Inflammatory macrophage treated with lipopolysaccharide for 1 hour (primary cell): ENCODE measurements at regions not wholly inside any gene's neighbourhood (a gene's known extent, or its start where the extent isn't known, plus 50 kb on each side); places are given as distances from the start of the nearest gene placed in this dataset.

ENCODE experiments used
- DNase-seq, 2 donors: peaks; one replicate each; pipeline ENCODE4 v3.0.0-alpha.2; 2020 to 2022

DNA sequence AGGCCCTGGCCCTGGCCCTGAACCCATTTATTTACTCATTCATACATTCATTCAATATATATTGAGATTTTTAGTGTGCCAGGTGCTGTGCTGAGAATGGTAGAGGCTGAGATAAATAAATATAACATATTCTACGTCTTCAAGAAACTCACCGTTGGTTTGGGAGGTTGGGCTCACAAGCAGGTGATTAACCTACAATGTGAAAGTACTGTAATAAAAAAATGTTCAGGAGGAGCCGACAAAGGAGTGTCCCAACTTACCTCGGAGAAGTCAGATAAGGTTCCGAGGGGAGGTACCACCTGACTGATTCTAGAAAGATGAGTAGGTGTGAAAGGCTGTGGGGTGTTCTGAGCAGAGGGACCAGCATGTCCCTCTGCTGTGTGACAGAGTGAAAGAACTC lies 479.6 kb upstream of the KLF4 start:
- no peak for DNase-seq

DNA sequence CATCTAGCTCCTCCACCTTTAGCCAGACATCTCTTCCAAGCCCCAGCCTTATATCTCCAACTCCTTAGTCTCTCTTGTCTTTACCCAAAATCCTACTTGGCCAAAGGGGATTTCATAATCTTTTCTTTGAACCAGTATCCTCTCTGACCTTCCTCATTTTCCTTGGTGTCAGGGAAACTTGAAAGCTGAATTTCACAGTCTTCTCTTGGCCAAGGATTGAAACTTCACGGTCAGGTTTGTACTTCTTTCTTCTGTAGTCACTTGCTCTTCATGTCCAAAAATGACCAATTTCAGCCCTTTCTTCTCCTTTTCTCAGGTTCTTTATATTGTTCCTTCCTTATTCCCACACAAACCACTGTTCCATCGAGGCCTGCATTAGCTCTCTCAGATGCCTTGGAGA lies 473.7 kb upstream of the KLF4 start:
- peak; percentile 55 to 60 for DNase-seq

DNA sequence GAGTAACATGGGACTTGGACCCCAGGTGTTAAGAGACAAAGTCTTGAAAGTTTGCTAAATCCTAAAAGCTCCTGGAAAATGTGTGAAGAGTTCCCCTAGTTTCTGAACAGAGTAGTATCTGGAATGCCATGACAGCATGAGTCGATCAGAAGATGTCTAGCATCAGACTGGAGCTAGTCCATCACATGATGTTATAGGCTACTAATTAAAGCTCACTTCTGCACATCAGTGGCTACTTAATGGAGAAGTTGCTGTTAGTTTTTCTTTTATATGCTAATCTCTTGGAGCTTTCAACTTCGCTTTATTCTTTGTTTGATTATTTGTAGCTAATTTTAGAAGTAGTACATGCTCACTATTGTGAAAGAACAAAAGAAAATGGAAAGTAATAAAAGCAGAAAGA lies 471.3 kb upstream of the KLF4 start:
- no peak for DNase-seq

DNA sequence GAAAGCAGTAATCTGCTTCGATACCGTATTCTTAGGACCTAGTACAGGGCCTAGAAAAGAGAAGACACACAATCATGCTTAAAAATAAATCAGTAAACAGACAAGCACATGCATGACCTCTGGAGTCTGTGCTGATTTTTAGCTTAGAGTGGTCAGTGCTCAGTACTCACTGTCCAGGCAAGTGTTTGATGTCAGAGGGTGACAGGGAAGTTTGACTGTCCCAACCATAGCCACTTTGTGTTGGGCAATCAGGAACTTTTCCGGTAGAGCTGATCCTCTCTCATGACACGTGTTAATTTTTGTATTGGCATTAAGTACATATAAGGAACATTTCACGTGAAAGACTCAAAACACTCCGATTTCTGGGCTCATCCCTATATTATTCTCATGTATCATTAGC lies 464.7 kb upstream of the KLF4 start:
- peak; percentile 69 to 75 for DNase-seq

DNA sequence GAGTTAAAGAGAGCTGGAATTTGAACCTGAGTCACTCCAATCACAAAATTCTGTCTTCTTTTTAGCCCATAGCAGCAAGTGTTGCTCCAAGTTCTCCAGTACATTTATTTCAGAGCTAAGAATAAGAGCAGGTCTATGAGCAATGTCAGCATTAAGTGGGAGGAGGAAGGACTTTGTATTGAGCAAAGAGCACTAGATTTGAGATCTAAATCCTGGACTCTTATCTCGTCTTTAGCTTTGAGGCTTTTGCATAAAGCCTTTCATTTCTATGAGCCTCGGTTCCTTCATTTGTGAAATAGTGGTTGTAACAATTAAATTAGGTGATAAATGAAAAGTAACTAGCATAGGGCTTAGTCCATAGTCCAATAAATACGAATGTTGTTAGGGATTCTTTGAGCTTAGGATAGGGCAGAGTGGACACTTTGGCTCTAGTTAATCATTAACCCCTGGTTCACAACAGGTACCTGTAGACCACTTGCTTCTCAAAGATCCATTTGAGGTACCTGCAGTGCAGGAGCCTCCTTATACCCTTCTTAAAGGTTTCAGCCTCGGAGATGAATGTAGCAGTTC lies 464.1 kb upstream of the KLF4 start:
- no peak for DNase-seq

DNA sequence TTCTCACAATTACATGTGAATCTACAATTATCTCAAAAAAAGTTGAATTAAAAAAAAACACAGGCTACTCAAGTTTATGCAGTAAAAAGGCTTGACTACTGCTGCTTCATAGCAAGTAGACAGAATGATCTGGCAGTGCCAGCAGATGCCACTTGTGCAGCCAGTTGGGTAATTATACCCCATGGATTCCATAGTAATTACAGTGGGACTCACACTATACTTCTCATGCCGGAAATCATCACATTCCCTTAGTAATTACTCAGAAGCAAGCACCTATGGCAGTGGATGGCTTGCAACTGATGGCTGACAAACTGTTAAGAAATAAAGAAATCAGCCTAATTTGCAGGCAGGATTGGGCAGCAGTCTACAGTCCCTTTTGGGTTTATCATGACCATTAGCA lies 463.2 kb upstream of the KLF4 start:
- no peak for DNase-seq

DNA sequence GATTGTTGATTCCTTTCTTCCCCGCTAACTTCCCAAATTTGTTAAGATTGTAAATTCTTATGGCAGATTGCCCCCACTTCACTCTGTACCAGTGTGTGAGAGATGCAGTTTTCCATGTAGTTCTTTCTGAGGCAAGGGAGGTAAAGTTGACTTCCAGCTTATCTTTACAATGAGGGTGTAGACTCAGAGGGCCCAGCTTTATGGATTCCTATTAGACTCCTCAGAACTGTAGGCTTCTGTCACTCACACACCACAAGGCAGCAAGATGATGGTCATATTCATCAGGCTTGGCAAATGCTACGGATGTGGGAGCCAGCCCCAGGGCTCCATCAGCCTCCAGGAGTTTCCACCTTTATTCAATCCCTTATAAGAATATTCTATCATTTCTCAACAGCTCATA lies 461.9 kb upstream of the KLF4 start:
- DNase-seq = no peak

DNA sequence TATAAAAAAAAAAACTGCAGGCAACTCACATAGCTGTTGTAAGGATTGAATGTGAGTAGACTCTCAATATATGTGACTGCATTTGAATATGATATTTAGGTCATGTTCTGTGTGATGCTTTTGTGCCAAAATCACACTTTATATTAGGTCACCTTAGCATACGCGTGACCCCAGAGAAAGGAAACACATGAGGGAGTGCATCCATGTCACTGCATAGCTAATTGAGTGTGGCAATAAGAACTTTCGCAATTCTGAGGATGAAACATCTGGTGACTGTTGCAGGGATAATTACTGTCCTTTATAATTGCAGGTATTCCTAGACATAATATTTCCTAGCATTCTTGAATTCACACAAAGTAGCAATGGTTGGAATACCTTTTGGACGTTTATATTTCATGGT lies 459.5 kb upstream of the KLF4 start:
- DNase-seq = peak; percentile 75 to 91

DNA sequence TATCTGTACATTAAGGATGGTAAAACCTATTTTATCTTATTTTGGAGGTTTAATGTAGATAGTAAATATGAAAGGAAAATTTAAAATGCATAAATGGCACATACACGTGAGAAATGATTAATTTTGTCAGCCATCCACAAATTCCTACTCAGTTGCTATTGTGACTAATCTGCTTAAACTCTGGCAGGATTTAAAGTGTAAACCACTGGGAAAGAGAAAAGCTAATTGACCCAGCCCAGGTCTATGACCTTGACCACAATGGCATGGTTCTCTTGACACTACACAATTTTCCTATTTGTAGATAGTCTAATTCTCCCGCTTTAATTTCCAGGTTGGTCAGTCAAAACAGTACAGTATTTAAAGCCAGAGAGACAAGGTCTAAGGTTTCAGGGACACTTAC lies 459.0 kb upstream of the KLF4 start:
- no peak for DNase-seq

DNA sequence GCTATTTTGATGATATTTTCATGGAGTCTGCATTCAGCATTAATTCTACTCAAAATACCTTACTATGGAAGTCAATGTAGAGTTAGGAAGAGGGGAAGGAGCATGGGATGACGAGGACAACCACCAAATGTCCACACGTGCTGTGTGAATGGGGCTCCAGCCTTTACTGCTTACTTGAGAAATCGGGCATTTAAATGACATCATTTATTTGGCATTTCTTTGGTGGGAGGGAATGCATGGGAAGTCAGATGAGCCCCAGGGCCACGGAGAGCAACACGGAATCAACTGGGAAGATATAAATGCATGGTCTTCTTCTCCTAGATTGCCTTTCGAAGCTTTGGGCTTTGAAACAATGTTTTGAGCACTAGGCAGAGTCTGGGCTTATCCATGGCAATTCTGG lies 458.5 kb upstream of the KLF4 start:
- no peak for DNase-seq

DNA sequence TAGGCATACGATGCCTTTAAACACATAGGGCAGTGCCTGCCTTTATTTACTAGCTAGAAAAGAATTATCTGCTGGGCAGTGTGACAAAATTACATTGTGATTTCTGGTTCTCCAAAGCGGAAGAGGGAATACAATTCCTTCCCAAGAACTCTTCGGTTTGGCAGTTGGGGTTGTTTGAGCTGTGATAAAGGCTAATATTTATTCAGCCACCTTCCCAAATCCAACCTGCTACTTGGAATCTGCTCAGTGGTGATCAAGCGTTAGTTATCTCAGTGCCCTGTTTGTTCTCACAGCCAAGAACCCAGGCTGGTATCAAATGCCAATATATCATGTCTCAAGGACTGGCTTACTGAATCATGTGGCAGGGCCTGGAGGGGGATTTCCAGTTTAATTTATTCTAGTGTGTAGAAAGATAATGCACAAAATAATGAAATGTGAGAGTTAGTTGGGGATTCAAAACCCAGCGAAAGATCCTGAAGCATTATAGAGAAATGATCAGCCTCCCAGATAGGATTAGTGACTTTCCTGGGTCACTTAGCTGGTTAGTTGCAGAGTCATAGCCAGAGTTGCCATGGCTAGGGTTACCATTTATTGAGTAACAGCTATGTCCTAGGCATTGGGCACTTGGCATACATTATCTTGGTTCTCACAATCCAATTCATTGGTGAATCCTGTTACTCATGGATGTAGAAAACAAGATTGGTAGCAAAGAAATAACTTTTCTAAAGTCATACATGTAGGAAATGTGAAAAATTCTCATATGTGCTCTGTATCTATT lies 457.0 kb upstream of the KLF4 start:
- DNase-seq = no peak

DNA sequence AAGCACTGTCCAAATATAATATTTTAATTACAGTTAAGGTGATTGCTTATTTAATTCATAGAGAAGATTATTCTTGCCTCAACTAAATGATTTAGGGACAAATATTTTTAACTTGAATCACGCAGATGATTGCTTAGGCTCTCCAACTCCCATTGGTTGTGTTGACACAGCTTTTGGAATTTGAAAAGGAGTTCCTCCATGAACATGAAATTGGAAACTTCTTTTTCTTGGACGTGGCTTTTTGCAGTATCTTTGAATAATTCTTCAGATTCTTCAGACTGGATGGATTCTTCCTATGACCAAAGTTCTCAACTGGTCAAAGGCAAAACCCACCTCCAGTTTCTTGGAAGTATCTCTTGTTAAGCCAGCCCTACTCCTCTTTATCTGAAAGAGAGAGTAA lies 456.4 kb upstream of the KLF4 start:
- no peak for DNase-seq

DNA sequence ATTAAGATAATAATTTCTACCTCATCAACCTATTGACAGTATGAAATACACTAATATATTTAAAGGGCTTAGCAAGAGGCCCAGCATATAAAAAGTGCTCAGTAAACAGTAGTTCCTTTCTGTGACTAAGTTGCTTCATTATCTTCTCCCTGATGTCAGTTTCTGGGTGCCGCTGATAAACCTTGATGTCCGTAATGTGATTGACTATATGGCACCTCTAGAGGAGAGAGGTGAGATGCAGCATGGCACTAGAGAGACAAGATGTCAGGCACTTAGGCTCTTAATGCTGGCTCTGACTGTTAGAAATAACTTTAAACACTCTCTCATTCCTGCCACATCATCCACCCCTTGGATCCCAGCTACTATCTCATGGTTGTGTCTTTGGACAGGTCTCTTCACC lies 455.9 kb upstream of the KLF4 start:
- no peak for DNase-seq

DNA sequence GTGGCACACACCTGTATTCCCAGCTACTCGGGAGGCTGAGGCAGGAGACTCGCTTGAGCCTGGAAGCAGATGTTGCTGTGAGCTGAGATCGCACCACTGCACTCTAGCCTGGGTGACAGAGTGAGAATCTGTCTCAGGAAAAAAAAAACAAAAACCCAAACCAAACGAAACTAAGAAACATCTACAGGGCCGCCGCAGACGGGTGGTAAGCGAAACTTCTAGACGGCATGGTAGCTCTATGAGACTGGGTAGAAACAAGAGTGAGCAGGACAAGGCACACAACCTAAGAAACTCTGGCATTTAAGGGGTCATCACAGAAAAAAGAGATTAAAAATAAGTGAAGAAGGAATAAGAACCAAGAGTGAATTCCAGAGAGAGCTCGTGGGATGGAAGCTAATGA lies 454.8 kb upstream of the KLF4 start:
- DNase-seq = no peak

DNA sequence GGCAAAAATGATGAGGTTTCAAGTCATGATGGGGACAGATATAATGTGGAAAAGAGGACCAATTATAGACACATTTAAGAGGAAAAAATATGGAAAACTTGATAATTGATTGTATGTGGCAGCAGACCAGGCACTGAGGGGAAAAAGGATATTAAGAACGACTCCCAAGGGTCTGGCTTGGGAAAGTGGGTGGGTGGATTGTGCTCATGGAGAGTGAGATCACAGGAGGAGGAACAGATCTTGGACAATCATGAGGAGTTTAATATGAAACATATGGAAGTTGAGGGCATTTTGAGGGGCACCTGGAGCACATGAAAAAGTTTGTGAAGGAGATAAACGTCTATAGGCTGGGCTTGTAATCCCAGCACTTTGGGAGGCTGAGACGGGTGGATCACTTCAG lies 454.3 kb upstream of the KLF4 start:
- DNase-seq = no peak

DNA sequence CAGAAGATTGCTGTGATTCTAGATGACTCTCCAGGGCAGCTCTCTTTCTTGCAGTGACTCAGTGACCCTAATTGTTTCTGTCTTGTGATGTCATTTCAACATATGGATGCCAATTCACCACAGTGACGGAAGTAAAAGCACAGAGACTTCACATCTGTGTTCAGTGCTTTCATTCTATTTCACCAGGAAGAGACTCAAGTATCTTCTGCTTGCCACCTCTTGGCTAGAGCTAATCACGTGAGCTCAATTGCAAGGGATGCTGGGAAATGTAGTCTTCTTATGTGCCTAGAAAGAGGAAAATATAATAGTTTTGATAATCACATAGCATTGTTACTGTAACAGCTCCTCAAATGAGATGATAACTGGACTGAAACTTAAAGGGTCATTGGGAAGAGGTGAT lies 453.3 kb upstream of the KLF4 start:
- DNase-seq = peak in 1 of 2 donors; percentile 58

DNA sequence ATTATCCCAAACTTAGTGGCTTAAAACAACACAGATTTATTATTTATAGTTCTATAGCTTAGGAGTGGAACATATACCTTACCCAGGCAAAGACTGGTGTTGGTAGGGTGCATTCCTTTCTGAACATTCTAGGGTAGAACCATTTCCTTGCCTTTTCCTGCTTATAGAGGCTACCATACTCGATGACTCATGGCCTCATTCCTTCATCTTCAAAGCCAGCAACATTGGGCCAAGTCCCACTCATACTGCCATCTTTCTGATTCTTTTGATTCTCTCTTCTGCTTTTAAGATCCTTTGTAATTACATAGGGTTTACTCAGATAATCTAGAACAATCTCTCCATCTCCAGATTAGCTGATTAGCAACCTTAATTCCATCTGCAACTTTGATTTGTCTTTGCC lies 452.7 kb upstream of the KLF4 start:
- no peak for DNase-seq

DNA sequence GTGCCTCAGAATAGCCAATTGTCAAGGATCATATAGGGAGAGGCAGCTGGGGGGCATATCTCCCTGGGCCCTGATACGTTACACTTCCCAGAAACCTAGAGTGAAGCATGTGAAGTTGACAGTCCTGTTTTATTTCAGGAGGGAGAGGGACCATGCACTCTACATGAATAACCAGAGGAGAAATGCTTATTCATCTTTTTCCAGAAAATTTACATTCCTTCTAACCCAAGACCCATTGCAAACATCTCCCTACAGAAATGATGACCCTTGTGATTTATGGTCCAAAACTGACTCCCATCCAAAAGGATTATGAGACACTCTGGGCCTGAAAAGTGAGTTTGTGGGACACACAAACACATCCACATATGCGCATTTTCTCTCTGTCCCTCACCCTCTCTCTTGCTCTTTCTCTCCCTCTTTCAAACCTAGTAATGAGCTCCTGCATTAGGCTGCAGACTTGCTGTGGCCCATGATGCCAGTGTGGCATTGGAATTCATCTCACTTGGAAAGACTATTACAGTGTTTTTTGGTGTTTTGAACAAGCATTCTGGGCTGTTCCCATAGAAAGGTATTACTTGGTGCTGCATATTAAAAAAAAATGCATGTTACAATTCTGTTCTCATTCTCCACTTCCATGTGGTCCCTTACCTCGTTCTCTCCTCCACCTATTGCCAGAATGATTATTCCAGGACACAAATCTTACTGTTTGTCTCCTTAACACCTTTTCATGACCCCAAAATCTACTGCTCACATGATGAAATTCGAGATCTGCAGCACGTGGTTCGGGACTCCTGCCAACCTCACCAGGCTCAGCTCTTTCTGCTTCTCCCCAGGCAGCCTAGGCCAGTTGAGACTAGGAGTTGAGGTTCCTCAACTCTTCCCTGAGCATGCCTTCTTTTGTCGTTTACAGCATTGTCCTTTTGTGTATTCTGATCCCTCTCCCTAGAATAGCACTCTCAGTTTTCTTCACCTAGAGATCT lies 451.3 kb upstream of the KLF4 start:
- no peak for DNase-seq

DNA sequence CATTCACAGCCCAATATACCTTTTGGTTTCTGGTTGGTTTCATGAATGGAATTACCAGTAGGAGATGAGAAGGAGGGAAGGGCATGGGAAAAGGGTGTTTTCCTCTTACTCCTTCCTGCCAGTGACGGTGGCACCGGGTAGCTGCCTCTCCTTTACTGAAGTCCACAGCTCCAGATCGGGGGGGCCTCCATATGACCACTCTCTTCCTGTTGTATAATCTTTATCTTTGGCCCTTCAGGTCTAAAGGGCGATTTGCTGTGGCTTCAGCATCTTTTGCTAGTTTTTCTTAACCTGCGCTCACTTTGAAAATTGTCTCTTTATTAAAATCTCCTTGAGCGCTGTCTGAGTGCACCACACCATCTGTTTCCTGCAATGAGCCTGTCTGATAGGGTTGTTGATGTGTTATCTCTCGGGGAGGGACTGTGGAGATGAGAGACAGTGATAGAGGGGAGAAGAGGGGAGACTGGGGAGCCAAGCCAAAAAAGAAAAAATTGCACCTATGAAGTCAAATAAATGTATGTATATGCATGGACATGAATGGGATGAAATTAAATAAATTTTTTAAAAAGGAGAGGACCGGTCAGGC lies 449.3 kb upstream of the KLF4 start:
- DNase-seq = no peak

DNA sequence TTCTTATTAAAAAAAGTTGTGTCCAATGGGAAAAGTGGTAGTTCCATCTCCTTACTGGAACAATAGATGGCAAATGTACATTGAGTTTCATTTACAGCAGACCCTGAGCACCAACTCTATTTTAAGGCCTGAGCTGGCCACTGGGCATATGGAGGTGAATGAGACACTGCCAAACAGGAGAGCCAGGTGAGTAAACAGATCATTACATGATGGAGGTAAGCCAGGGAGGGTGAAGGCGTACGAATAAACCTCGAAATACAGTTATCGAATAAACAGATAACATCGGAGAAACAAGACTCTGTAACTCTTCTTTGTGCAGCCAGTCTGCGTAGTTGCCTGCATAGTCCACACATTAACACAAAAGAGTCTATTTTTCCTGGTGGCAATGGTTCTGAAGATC lies 446.4 kb upstream of the KLF4 start:
- no peak for DNase-seq

DNA sequence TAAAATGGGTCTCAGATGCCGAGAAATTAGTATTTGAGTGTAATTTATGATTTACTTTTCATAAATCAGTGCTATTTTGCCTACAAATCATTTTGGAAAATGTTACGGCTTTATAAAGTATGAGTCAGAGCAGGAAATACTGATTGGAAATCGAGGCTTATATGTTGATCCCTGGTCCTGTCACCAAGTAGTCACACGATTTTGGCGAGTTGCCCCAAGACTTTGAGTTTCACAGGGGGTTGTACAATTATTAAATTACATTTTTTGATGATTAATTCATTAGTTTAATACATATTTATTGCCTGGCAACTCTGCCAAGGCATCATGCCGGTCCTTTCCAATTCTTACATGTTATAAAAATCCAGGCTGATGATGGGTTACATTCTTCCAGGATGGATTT lies 443.9 kb upstream of the KLF4 start:
- no peak for DNase-seq

DNA sequence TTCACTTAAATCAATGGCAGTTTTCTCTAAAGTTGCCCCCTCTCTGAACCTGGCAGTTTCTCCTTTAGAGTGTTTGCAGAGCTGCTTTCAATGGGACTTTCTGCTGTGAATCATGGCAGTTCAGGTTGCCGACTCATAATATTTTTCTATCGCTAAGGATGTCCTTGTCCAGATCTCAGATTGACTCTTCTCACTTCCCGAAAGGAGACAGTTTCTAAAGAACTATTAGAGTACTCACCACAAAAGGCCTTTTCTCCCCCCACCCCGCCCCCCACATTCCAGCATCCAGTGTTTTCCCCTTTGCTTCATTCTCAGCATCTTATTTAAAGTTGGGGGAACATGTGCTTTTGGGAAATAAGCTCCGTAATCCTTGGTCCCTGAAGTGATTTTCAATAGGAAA lies 443.5 kb upstream of the KLF4 start:
- no peak for DNase-seq

DNA sequence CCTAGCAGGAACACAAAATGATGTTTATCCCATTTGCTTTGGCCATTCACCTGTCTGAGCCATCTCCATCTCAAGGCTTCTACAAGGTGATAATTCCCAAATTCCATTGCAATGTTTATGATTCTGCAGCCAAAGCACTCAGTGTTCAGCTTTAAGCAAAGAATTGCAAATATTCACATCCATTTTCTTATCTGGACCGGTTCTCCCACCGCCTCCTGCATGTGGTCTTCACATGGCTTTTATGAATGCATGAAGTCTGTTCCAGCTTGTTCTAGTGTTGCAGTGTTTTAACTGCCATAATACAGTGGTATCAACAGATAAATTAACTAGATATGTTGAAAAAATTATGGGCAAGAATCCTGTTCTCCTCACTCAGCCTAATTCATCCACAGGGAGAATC lies 443.0 kb upstream of the KLF4 start:
- DNase-seq = no peak

DNA sequence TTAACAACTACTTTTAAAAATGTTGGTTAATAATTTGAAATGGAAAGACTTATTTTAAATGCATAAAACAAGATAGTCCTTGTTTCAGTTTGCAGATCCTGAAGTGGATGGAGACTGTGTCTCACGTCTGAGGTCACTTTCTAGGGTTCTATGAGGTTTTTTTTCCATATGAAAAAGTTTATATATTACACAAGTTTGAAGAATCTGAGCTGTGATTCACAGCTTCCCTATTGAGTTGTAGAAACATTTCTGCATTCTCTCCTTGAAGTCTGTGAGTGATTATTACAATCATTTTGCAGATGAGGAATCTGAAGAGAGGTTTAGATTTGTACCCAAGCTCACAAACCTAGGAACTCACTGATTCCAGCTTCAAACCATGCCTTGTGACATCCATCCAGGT lies 442.5 kb upstream of the KLF4 start:
- peak; percentile 79 to 80 for DNase-seq
